HEK293 (cell line): ENCODE measurements at regions not wholly inside any gene's neighbourhood (a gene's known extent, or its start where the extent isn't known, plus 50 kb on each side); places are given as distances from the start of the nearest gene placed in this dataset.

Source experiments
- ZBTB20 ChIP-seq: fragments of 450-650 bp; formaldehyde crosslinking; IDR thresholded peaks from 2 replicates; pipeline ENCODE4 v1.5.1; 2016; ENCODE audit warnings: missing biosample characterization, missing genetic modification characterization
- ZNF175 ChIP-seq: fragments of 450-650 bp; formaldehyde crosslinking; IDR thresholded peaks from 2 replicates; pipeline ENCODE4 v1.5.1; 2016; ENCODE audit warnings: missing biosample characterization, missing genetic modification characterization
- ZNF19 ChIP-seq: fragments of 450-650 bp; formaldehyde crosslinking; IDR thresholded peaks from 2 replicates; pipeline ENCODE4; 2016; ENCODE audit warnings: missing biosample characterization, missing genetic modification characterization, low read depth
- ZNF48 ChIP-seq: fragments of 450-650 bp; formaldehyde crosslinking; IDR thresholded peaks from 2 replicates; pipeline ENCODE4 v1.5.1; 2016; ENCODE audit warnings: missing biosample characterization, missing genetic modification characterization
- ZNF549 ChIP-seq: fragments of 450-650 bp; IDR thresholded peaks from 2 replicates; pipeline ENCODE4 v1.5.1; 2018; ENCODE audit warnings: missing biosample characterization, missing genetic modification characterization, mild to moderate bottlenecking, inconsistent platforms, moderate library complexity
- ZNF561 ChIP-seq: fragments of 450-650 bp; IDR thresholded peaks from 2 replicates; pipeline ENCODE4 v1.5.1; 2018; ENCODE audit warnings: missing biosample characterization, missing genetic modification characterization, borderline replicate concordance
- TF ChIP-seq, protein P1 (sequence below): fragments of 450-650 bp; formaldehyde crosslinking; IDR thresholded peaks from 2 replicates; pipeline ENCODE4 v1.5.1; 2016; ENCODE audit warnings: missing biosample characterization, missing genetic modification characterization
- TF ChIP-seq, protein P2 (sequence below): fragments of 450-650 bp; formaldehyde crosslinking; IDR thresholded peaks from 2 replicates; pipeline ENCODE4 v1.5.1; 2016; ENCODE audit warnings: missing biosample characterization, missing genetic modification characterization
- TF ChIP-seq, protein P3 (sequence below): fragments of 450-650 bp; formaldehyde crosslinking; IDR thresholded peaks from 2 replicates; pipeline ENCODE4 v1.5.1; 2016; ENCODE audit warnings: missing biosample characterization, missing genetic modification characterization, low read depth

DNA sequence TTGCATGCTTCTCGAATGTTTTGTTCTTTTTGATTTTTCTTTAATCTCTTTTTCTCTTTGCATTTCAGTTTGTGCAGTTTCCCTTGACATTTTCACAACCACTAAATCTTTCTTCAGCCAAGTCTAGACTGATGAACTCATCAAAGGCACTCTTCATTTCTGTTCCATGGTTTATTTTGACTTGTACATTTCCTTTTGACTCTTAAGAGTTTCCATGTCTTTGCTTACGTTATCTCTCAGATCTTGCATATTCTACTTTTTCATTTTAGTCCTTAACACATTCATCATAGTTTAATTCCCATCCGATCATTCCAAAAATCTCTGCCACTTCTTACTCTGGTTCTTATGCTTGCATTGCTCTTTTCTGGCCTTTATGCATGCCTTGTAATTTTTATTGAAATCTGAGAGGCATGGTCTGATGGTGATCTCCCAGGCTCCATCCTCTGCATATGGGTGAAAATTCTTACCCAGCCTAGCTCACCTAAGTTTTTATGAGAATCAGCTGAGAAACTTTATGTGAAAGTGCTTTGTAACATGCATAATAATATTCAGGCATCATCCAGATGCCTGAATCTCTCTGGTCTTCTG lies 202.8 kb upstream of the IGFBP3 start:
- TF ChIP-seq ZNF48 (tag by site-specific recombination) (no peak), ZBTB20 (tag by site-specific recombination) (no peak), ZNF19 (tag by site-specific recombination) (no peak), ZNF549 (tag by site-specific recombination) (no peak), ZNF175 (tag by site-specific recombination) (no peak), ZNF561 (no peak)
- TF ChIP-seq, protein P1, sequence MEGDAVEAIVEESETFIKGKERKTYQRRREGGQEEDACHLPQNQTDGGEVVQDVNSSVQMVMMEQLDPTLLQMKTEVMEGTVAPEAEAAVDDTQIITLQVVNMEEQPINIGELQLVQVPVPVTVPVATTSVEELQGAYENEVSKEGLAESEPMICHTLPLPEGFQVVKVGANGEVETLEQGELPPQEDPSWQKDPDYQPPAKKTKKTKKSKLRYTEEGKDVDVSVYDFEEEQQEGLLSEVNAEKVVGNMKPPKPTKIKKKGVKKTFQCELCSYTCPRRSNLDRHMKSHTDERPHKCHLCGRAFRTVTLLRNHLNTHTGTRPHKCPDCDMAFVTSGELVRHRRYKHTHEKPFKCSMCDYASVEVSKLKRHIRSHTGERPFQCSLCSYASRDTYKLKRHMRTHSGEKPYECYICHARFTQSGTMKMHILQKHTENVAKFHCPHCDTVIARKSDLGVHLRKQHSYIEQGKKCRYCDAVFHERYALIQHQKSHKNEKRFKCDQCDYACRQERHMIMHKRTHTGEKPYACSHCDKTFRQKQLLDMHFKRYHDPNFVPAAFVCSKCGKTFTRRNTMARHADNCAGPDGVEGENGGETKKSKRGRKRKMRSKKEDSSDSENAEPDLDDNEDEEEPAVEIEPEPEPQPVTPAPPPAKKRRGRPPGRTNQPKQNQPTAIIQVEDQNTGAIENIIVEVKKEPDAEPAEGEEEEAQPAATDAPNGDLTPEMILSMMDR (tag by site-specific recombination) = no peak
- TF ChIP-seq, protein P2, sequence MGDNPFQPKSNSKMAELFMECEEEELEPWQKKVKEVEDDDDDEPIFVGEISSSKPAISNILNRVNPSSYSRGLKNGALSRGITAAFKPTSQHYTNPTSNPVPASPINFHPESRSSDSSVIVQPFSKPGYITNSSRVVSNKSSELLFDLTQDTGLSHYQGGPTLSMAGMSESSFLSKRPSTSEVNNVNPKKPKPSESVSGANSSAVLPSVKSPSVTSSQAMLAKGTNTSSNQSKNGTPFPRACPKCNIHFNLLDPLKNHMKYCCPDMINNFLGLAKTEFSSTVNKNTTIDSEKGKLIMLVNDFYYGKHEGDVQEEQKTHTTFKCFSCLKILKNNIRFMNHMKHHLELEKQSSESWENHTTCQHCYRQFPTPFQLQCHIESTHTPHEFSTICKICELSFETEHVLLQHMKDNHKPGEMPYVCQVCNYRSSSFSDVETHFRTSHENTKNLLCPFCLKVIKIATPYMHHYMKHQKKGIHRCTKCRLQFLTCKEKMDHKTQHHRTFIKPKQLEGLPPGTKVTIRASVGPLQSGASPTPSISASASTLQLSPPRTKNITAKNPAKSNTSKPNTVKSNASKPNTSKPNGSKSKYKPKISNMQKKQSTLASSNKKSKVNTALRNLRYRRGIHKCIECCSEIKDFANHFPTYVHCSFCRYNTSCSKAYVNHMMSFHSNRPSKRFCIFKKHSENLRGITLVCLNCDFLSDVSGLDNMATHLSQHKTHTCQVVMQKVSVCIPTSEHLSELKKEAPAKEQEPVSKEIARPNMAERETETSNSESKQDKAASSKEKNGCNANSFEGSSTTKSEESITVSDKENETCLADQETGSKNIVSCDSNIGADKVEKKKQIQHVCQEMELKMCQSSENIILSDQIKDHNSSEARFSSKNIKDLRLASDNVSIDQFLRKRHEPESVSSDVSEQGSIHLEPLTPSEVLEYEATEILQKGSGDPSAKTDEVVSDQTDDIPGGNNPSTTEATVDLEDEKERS (tag by site-specific recombination) = no peak
- TF ChIP-seq, protein P3, sequence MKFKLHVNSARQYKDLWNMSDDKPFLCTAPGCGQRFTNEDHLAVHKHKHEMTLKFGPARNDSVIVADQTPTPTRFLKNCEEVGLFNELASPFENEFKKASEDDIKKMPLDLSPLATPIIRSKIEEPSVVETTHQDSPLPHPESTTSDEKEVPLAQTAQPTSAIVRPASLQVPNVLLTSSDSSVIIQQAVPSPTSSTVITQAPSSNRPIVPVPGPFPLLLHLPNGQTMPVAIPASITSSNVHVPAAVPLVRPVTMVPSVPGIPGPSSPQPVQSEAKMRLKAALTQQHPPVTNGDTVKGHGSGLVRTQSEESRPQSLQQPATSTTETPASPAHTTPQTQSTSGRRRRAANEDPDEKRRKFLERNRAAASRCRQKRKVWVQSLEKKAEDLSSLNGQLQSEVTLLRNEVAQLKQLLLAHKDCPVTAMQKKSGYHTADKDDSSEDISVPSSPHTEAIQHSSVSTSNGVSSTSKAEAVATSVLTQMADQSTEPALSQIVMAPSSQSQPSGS (tag by site-specific recombination) = no peak
